NCI-H1417 treated with DMSO at 0.1 percent for 48 hours (cell line): ENCODE measurements at regions not wholly inside any gene's neighbourhood (a gene's known extent, or its start where the extent isn't known, plus 50 kb on each side); places are given as distances from the start of the nearest gene placed in this dataset.

Source experiments
- DNase-seq: peaks from one replicate; lab custom pipeline; 2025; lab: John Stamatoyannopoulos, UW

DNA sequence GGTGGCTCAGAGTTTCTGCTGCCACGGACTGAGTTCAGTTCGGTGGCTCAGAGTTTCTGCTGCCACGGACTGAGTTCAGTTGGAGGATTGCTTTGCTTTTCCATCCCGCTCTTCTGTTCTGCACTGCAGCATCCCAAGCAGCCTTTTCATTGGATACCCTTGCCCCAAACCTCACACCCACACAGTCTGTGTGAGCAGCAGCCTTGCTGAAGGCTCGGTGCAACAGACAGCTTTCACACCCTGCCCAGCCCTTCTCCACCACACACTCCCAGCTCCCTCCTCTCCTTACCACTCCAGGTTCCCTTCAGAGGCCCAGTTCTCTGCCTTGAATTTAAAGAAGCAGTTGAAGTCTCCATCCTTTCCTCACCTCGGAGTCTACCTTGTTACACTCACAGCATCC, 52.5 kb upstream of the CHD6 start:
- DNase-seq: no peak

DNA sequence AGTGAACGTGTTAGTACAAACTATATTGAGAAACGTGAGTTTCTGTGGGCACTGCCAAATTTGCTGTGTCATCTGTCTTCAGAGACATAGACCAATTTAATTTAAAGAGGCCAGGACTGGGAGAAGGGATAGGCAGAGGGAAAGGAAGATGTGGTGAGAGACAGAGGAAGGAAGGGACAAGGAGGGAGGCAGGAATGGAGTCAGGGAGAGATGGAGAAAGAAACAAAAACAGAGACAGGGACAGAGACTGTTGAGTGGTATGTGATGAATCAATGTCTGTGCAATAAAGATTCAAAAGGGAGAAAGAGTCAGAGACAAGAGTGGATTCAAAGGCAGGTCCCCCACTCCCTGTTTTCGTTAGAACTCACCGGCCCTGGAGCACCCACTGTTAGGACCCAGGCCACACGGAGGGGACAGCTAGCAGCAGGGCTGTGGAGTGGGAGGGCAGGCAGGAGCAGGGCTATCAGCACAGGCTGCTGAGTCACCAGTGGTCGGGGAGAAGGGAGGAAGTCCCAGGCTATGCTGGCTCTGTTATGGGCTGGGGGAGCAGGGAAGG, 51.6 kb upstream of the CHD6 start:
- DNase-seq: no peak

DNA sequence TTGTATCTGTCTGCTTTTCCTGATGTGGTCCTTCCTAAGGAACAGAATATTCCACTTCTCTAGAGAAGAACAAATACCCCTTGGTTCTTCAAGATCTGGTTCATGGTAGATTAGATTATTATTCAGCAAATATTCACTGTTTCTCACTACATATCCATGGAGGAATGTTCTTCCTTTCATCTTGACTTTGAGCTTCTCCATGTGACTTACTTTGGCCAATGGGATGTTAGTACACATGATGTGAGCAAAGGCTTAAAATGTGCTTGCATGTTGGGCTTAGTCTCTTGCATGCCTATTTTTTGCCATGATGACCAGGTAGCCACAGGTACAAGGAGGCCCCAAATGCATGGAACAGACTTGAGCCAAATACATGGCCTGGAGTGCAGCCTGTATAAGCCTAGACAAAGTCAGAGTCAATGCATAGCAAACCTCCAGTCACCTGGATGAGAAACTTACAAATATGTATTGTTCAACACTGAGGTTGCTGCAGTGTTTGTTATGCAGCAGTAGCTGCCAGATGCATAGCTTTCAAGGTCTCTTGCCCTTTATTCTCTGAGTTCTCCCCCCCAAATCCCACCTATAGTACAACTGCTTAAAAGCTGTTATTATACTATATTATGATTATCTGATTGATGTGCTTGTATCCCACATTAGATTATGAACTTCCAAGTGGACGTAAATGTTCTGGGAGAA, 50.0 kb upstream of the CHD6 start:
- DNase-seq: no peak
